Glomerular visceral epithelial cell (primary cell): ENCODE measurements at regions not wholly inside any gene's neighbourhood (a gene's known extent, or its start where the extent isn't known, plus 50 kb on each side); places are given as distances from the start of the nearest gene placed in this dataset.
"Not testable (repeated sequence)": the region's sequence is repeated elsewhere in the genome, so short reads cannot be mapped to it uniquely, and the experiment has no call there.

Source experiments
- DNase-seq: peaks from one replicate; pipeline ENCODE4 v3.0.0-alpha.2; 2016; ENCODE audit errors: extremely low spot score

- no peak for DNase-seq
Observed at GRCh38 chr1:73770109-73770905, 427.7 kb downstream of the LRRIQ3 start.

GRCh38 chr1:73766786-73767348 lies 431.1 kb downstream of the LRRIQ3 start:
- no peak for DNase-seq

- no peak for DNase-seq
Observed at GRCh38 chr1:73765551-73766233, 432.3 kb downstream of the LRRIQ3 start.

- DNase-seq = no peak
Observed at GRCh38 chr1:73761559-73761958, 436.4 kb downstream of the LRRIQ3 start.

- DNase-seq = no peak
Observed at GRCh38 chr1:73759011-73759410, 439.0 kb downstream of the LRRIQ3 start.

- DNase-seq = no peak
Observed at GRCh38 chr1:73756817-73757216, 441.2 kb downstream of the LRRIQ3 start.

- no peak for DNase-seq
Observed at GRCh38 chr1:73755649-73756048, 442.3 kb downstream of the LRRIQ3 start.

- DNase-seq = no peak
Observed at GRCh38 chr1:73749996-73750395, 448.0 kb downstream of the LRRIQ3 start.

GRCh38 chr1:73744985-73745384 lies 453.0 kb downstream of the LRRIQ3 start:
- DNase-seq = no peak

GRCh38 chr1:73736125-73736524 lies 461.9 kb downstream of the LRRIQ3 start:
- no peak for DNase-seq

GRCh38 chr1:73727036-73727435 lies 470.9 kb downstream of the LRRIQ3 start:
- no peak for DNase-seq

GRCh38 chr1:73722055-73722454 lies 475.9 kb downstream of the LRRIQ3 start:
- no peak for DNase-seq

- DNase-seq = no peak
Observed at GRCh38 chr1:73717976-73718375, 480.0 kb downstream of the LRRIQ3 start.

GRCh38 chr1:73711089-73711488 lies 486.9 kb downstream of the LRRIQ3 start:
- DNase-seq = no peak

GRCh38 chr1:73701826-73702225 lies 496.1 kb downstream of the LRRIQ3 start:
- DNase-seq = no peak

- DNase-seq = no peak
Observed at GRCh38 chr1:73676186-73676585, 521.8 kb downstream of the LRRIQ3 start.

- peak; percentile 28 for DNase-seq
Observed at GRCh38 chr1:73674945-73675561, 522.9 kb downstream of the LRRIQ3 start.

GRCh38 chr1:73673971-73674370 lies 524.0 kb downstream of the LRRIQ3 start:
- DNase-seq = peak; percentile 0

GRCh38 chr1:73671530-73671929 lies 526.4 kb downstream of the LRRIQ3 start:
- no peak for DNase-seq

- DNase-seq = not testable (repeated sequence)
Observed at GRCh38 chr1:73667959-73668358, 530.0 kb downstream of the LRRIQ3 start.

GRCh38 chr1:73662526-73662925 lies 535.5 kb downstream of the LRRIQ3 start:
- DNase-seq = no peak

- no peak for DNase-seq
Observed at GRCh38 chr1:73659136-73659535, 538.8 kb downstream of the LRRIQ3 start.

- no peak for DNase-seq
Observed at GRCh38 chr1:73654714-73655113, 543.3 kb downstream of the LRRIQ3 start.
